CD8-positive, alpha-beta memory T cell (primary cell): ENCODE measurements at regions not wholly inside any gene's neighbourhood (a gene's known extent, or its start where the extent isn't known, plus 50 kb on each side); places are given as distances from the start of the nearest gene placed in this dataset.

Experiments used
- CTCF ChIA-PET: fragments of 350-600 bp; sonication (Branson Sonifier 250); formaldehyde crosslinking; loops from one replicate; lab custom pipeline; 2021; ENCODE audit warnings: antibody characterized with exemption; lab: Charles Lee
- POLR2A ChIA-PET: fragments of 350-600 bp; sonication (Branson Sonifier 250); formaldehyde crosslinking; loops from one replicate; lab custom pipeline; 2021; ENCODE audit warnings: antibody characterized with exemption; lab: Charles Lee
- DNase-seq, 5 donors: peaks; one replicate each; pipeline versions ENCODE4 v3.0.0 to v3.0.0-alpha.2; 2020 to 2022; ENCODE audit warnings: mixed read lengths in 1 of 5
- H3K27ac ChIP-seq: one replicate; pipeline ENCODE4 v1.7.0; 2013; ENCODE audit warnings: low read depth, mild to moderate bottlenecking, low read length, moderate library complexity
- H3K27me3 ChIP-seq: 2 replicates; pipeline ENCODE4 v1.7.0; 2013; ENCODE audit warnings: low read length, mild to moderate bottlenecking; ENCODE audit not compliant: insufficient read depth, poor library complexity, severe bottlenecking
- H3K36me3 ChIP-seq: 2 replicates; pipeline ENCODE4 v1.7.0; 2013; ENCODE audit warnings: mild to moderate bottlenecking, low read length, moderate library complexity; ENCODE audit not compliant: insufficient read depth
- H3K4me1 ChIP-seq: 2 replicates; pipeline ENCODE4 v1.7.0; 2013; ENCODE audit warnings: mild to moderate bottlenecking, low read length, moderate library complexity; ENCODE audit not compliant: insufficient read depth
- H3K4me3 ChIP-seq: 2 replicates; pipeline ENCODE4 v1.7.0; 2013; ENCODE audit warnings: mild to moderate bottlenecking, low read length
- H3K9me3 ChIP-seq: 2 replicates; pipeline ENCODE4 v1.7.0; 2013; ENCODE audit warnings: mild to moderate bottlenecking, low read length
- H3K27ac Mint-ChIP-seq, 8 donors: one replicate each; pipeline ENCODE4 v1.8.0; 2020 to 2021; ENCODE audit warnings: mixed read lengths in 8 of 8, mild to moderate bottlenecking in 6 of 8, inconsistent platforms in 3 of 8, moderate library complexity in 3 of 8
- H3K27me3 Mint-ChIP-seq, 2 donors: one replicate each; pipeline ENCODE4 v1.8.0; 2020 to 2021; ENCODE audit warnings: mixed read lengths in 2 of 2, mild to moderate bottlenecking in 1 of 2, moderate library complexity in 1 of 2
- H3K36me3 Mint-ChIP-seq, 3 donors: one replicate each; pipeline ENCODE4 v1.8.0; 2020 to 2021; ENCODE audit warnings: mixed read lengths in 3 of 3, inconsistent platforms in 1 of 3, mild to moderate bottlenecking in 1 of 3
- H3K4me1 Mint-ChIP-seq, 3 donors: one replicate each; pipeline ENCODE4 v1.8.0; 2020 to 2021; ENCODE audit warnings: mixed read lengths in 3 of 3, inconsistent platforms in 1 of 3, mild to moderate bottlenecking in 1 of 3
- H3K4me3 Mint-ChIP-seq, 7 donors: one replicate each; pipeline ENCODE4 v1.8.0; 2020 to 2021; ENCODE audit warnings: mixed read lengths in 7 of 7, mild to moderate bottlenecking in 6 of 7, moderate library complexity in 4 of 7, inconsistent platforms in 2 of 7
- H3K9me3 Mint-ChIP-seq, 5 donors: one replicate each; pipeline ENCODE4 v1.8.0; 2020 to 2022; ENCODE audit warnings: mixed read lengths in 5 of 5, mild to moderate bottlenecking in 3 of 5, moderate library complexity in 2 of 5, inconsistent platforms in 1 of 5

DNA sequence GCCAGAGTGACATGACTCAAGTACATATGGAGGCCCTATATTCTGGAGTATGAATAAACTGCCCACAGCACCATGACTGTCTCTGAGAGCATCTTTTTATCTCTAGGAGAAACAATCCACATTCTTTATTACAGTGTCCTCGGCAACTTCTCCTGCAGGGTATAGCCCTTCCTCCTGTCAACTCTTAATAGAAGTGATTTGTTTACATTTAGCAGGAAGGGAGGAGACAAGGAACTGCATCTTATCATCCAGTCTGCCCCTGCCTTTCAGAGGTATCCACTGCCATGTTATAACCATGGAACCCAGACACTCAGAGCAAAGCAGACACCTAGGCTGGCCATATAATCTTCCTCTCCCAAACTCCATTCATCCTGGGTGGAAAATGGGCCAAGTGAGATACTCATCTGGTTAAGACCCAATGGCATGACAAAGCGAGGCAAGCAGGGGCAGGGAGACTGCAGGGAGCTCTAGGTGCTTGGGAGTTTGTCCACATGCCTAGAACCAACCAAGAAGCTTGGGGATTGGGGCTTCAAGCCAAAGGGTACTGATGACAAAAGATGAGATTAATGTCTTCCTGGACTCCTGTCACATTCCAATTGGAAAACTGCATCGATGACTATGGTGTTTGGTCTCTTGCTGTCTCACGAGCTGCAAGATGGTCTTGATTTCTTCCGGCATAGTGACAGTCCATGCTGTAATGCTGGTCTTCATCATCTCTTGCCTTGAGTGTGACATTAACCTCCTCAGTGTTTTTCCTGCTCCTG lies 620.5 kb upstream of the KLF4 start:
- H3K27ac ChIP-seq = no peak overlapping the region
- DNase-seq = no peak
- H3K9me3 ChIP-seq = no peaks in the 10 kb centered on the region
- H3K36me3 ChIP-seq = no peaks in the 10 kb centered on the region
- no peaks in the 10 kb centered on the region for H3K27me3 ChIP-seq
- H3K4me3 ChIP-seq = no peak overlapping the region
- H3K27ac Mint-ChIP-seq = no peak overlapping the region
- H3K4me1 Mint-ChIP-seq = no peaks in the 10 kb centered on the region
- no peak overlapping the region for H3K4me3 Mint-ChIP-seq
- H3K36me3 Mint-ChIP-seq = no peaks in the 10 kb centered on the region
- ChIA-PET POLR2A (no interaction called here), CTCF (no interaction called here)
- H3K27me3 Mint-ChIP-seq = no peaks in the 10 kb centered on the region
- peaks cover 0 to 8% (median 3%) of the 10 kb centered on the region in 5 donors for H3K9me3 Mint-ChIP-seq
- no peaks in the 10 kb centered on the region for H3K4me1 ChIP-seq

GRCh38 chr9:108108852-108109448 lies 619.4 kb upstream of the KLF4 start:
- Histone ChIP-seq H3K9me3 (no peaks in the 10 kb centered on the region), H3K27me3 (no peaks in the 10 kb centered on the region), H3K4me1 (no peaks in the 10 kb centered on the region), H3K4me3 (no peak overlapping the region), H3K36me3 (no peaks in the 10 kb centered on the region), H3K27ac (no peak overlapping the region)
- Mint-ChIP-seq H3K27me3 (peaks cover 0 to 2% of the 10 kb centered on the region in 2 donors), H3K4me3 (no peak overlapping the region), H3K4me1 (no peaks in the 10 kb centered on the region), H3K36me3 (no peaks in the 10 kb centered on the region), H3K27ac (no peak overlapping the region), H3K9me3 (peaks cover 0 to 10% (median 3%) of the 10 kb centered on the region in 5 donors)
- ChIA-PET CTCF (no interaction called here), POLR2A (no interaction called here)
- no peak for DNase-seq

- Mint-ChIP-seq H3K36me3 (no peaks in the 10 kb centered on the region), H3K27me3 (peaks cover 0 to 2% of the 10 kb centered on the region in 2 donors), H3K27ac (no peak overlapping the region), H3K4me3 (no peak overlapping the region), H3K9me3 (peaks cover 0 to 10% (median 3%) of the 10 kb centered on the region in 5 donors), H3K4me1 (no peaks in the 10 kb centered on the region)
- POLR2A ChIA-PET = no interaction called here
- Histone ChIP-seq H3K27ac (no peak overlapping the region), H3K4me1 (no peaks in the 10 kb centered on the region), H3K9me3 (no peaks in the 10 kb centered on the region), H3K4me3 (no peak overlapping the region), H3K36me3 (no peaks in the 10 kb centered on the region), H3K27me3 (no peaks in the 10 kb centered on the region)
- DNase-seq = no peak
- CTCF ChIA-PET = no interaction called here
These were observed 618.8 kb upstream of the KLF4 start for GRCh38 chr9:108108280-108108851.

DNA sequence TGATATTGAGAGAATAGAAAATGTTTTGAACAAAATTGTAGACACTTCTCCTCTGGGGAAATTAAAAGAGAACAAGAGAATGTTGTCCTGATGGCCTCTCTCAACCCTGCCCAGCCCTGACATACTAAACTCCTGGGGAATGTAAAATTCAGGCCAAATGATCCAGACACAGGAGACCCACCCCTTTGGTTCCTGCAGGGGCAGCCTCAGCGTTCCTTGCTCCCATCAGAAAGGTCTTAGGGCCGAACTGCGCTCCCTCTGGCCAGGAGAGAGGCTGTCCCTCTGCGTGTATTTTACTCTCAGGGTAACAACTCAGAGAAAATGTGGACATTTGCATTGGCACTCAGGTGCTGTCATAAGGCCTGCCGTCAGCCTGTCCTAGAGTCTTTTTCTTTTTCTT lies 616.3 kb upstream of the KLF4 start:
- no peaks in the 10 kb centered on the region for H3K36me3 Mint-ChIP-seq
- CTCF ChIA-PET = no interaction called here
- no peak overlapping the region for H3K27ac Mint-ChIP-seq
- H3K4me3 Mint-ChIP-seq = no peak overlapping the region
- Histone ChIP-seq H3K36me3 (no peaks in the 10 kb centered on the region), H3K4me3 (no peak overlapping the region), H3K4me1 (no peaks in the 10 kb centered on the region), H3K27me3 (no peaks in the 10 kb centered on the region), H3K9me3 (no peaks in the 10 kb centered on the region), H3K27ac (no peak overlapping the region)
- no peaks in the 10 kb centered on the region for H3K4me1 Mint-ChIP-seq
- peaks cover 0 to 10% (median 2%) of the 10 kb centered on the region in 5 donors for H3K9me3 Mint-ChIP-seq
- POLR2A ChIA-PET = no interaction called here
- DNase-seq = no peak
- H3K27me3 Mint-ChIP-seq = peaks cover 0 to 2% of the 10 kb centered on the region in 2 donors

DNA sequence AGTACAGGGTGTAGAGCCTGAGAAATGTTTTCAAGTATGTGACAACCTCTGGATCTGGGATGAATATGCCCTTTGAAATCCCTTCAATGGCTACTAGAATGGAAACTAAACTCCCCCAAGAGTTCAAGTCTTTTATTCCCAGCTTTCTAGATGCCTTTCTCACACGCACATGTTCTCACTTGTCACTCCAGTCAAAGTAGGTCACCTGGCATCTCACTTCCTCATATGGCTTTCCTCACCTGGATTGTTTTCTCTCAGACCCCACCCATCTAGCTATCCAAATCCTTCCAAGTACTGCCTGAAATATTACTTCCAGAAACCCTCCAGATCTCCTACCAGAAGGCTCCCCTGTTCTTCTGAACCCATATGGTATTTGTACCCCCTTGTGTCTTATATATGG lies 615.4 kb upstream of the KLF4 start:
- no peak for DNase-seq
- H3K36me3 ChIP-seq = no peaks in the 10 kb centered on the region
- no peak overlapping the region for H3K4me3 ChIP-seq
- H3K4me1 Mint-ChIP-seq = no peaks in the 10 kb centered on the region
- H3K27ac Mint-ChIP-seq = no peak overlapping the region
- no peak overlapping the region for H3K27ac ChIP-seq
- no peaks in the 10 kb centered on the region for H3K9me3 ChIP-seq
- peaks cover 2 to 10% (median 5%) of the 10 kb centered on the region in 5 donors for H3K9me3 Mint-ChIP-seq
- no peaks in the 10 kb centered on the region for H3K4me1 ChIP-seq
- peaks cover 0 to 2% of the 10 kb centered on the region in 2 donors for H3K27me3 Mint-ChIP-seq
- no peaks in the 10 kb centered on the region for H3K27me3 ChIP-seq
- ChIA-PET CTCF (no interaction called here), POLR2A (no interaction called here)
- H3K4me3 Mint-ChIP-seq = no peak overlapping the region
- no peaks in the 10 kb centered on the region for H3K36me3 Mint-ChIP-seq

DNA sequence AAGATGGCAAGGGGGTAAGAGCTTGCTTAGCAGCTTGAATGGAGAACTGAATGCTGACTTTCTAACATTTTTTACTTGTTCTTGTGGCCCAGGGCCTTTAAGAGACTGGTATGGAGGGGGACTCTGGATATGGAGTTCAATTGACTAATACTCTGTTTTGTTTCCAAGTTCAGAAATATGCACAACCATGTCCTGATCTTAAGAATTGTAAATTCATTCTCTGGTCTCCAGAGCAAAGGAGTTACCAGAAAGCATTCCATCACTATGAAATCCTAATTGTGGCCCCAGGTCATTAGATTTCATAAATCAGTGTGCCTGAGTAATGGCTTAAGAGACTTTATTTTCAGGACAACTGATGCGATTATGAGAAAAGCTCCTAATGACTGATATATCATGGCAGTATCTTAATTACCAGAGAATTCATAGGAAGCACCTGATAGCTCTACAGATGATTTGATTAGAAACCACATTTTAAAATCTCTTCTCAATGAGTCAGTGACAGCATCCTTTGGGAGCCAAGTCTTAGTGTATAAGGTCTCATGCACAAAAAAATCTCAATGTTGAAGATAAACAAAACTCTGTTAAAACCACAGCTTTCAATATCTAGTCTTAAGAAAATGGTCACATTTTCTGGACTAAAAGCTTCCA lies 613.6 kb upstream of the KLF4 start:
- POLR2A ChIA-PET = no interaction called here
- no peak overlapping the region for H3K27ac ChIP-seq
- CTCF ChIA-PET = no interaction called here
- H3K4me3 Mint-ChIP-seq = no peak overlapping the region
- no peak overlapping the region for H3K27ac Mint-ChIP-seq
- no peak for DNase-seq
- no peaks in the 10 kb centered on the region for H3K27me3 ChIP-seq
- H3K4me1 Mint-ChIP-seq = no peaks in the 10 kb centered on the region
- no peaks in the 10 kb centered on the region for H3K36me3 ChIP-seq
- peaks cover 0 to 2% of the 10 kb centered on the region in 2 donors for H3K27me3 Mint-ChIP-seq
- no peak overlapping the region for H3K4me3 ChIP-seq
- no peaks in the 10 kb centered on the region for H3K36me3 Mint-ChIP-seq
- H3K4me1 ChIP-seq = no peaks in the 10 kb centered on the region
- peaks cover 2 to 5% (median 3%) of the 10 kb centered on the region in 5 donors for H3K9me3 Mint-ChIP-seq
- no peaks in the 10 kb centered on the region for H3K9me3 ChIP-seq

DNA sequence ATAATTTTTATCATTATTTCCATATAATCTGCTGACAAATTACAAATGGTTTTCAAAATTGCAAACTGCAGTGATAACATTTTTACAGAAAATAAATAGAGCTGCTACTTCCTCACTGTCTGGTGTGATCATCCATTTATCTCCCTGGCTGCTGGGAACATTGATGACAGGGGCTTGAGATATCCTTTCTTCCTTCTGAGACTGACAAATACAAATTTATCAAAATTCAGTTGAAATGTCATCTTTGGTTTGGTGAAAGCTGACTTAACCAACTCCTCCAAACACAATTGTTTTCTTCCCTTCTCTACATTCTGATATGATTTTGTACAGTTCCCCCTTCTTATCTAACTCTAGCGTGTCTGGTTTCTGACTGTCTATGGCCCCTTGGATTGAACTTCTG lies 611.8 kb upstream of the KLF4 start:
- Histone ChIP-seq H3K27ac (no peak overlapping the region), H3K4me1 (no peaks in the 10 kb centered on the region), H3K9me3 (no peaks in the 10 kb centered on the region), H3K4me3 (no peak overlapping the region), H3K36me3 (no peaks in the 10 kb centered on the region), H3K27me3 (no peaks in the 10 kb centered on the region)
- CTCF ChIA-PET = no interaction called here
- Mint-ChIP-seq H3K4me3 (no peak overlapping the region), H3K9me3 (peaks cover 2 to 8% (median 3%) of the 10 kb centered on the region in 5 donors), H3K4me1 (no peaks in the 10 kb centered on the region), H3K36me3 (no peaks in the 10 kb centered on the region), H3K27me3 (peaks cover 0 to 2% of the 10 kb centered on the region in 2 donors), H3K27ac (no peak overlapping the region)
- no peak for DNase-seq
- POLR2A ChIA-PET = no interaction called here

GRCh38 chr9:108100571-108100970 lies 611.0 kb upstream of the KLF4 start:
- ChIA-PET POLR2A (no interaction called here), CTCF (no interaction called here)
- Mint-ChIP-seq H3K27ac (no peak overlapping the region), H3K27me3 (peaks cover 0 to 2% of the 10 kb centered on the region in 2 donors), H3K36me3 (no peaks in the 10 kb centered on the region), H3K9me3 (peaks cover 2 to 8% (median 3%) of the 10 kb centered on the region in 5 donors), H3K4me1 (no peaks in the 10 kb centered on the region), H3K4me3 (no peak overlapping the region)
- no peaks in the 10 kb centered on the region for H3K27me3 ChIP-seq
- DNase-seq = no peak
- no peaks in the 10 kb centered on the region for H3K4me1 ChIP-seq
- no peak overlapping the region for H3K4me3 ChIP-seq
- no peaks in the 10 kb centered on the region for H3K9me3 ChIP-seq
- no peak overlapping the region for H3K27ac ChIP-seq
- no peaks in the 10 kb centered on the region for H3K36me3 ChIP-seq
